Forelimb muscle (tissue), 1 donor: ENCODE measurements at regions not wholly inside any gene's neighbourhood (a gene's known extent, or its start where the extent isn't known, plus 50 kb on each side); places are given as distances from the start of the nearest gene placed in this dataset.
A peak's percentile ranks its signal among the peaks of the same experiment; 100 is the strongest.
"Not testable (repeated sequence)": the region's sequence is repeated elsewhere in the genome, so short reads cannot be mapped to it uniquely, and the experiment has no call there.

Experiments used
- DNase-seq: peaks from one replicate; pipeline ENCODE4 v3.0.0-alpha.2; 2013; ENCODE audit warnings: low read depth

DNA sequence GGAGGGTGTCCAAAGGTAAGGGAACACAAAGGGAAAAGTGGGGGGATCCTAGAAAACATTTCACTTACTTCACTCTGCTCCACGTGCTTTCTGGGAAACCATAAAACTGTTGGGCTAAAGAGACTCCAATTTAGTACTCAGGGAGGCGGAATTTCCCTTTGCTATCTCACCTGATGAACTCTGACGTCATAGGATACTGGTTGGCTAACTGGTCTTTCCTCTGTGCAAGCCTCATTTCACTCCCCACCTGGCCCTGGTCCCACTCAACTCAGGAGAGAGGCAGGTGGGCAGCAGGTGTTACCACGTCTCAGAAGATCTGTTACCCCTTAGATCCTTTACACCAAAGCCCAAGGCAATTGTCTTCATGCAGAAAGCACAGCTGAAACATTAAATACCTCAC lies 51.8 kb upstream of the PMAIP1 start:
- DNase-seq = no peak

DNA sequence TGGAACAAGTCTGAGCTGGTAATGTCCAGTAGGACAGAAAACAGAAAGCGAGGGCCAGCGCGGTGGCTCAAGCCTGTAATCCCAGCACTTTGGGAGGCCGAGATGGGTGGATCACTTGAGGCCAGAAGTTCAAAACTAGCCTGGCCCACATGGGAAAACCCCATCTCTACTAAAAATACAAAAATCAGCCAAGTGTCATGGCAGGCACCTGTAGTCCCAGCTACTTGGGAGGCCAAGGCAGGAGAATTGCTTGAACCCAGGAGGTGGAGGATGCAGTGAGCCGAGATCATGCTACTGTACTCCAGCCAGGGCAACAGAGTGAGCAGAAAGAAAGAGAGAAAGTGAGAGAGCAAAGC lies 52.3 kb upstream of the PMAIP1 start:
- not testable (repeated sequence) for DNase-seq

DNA sequence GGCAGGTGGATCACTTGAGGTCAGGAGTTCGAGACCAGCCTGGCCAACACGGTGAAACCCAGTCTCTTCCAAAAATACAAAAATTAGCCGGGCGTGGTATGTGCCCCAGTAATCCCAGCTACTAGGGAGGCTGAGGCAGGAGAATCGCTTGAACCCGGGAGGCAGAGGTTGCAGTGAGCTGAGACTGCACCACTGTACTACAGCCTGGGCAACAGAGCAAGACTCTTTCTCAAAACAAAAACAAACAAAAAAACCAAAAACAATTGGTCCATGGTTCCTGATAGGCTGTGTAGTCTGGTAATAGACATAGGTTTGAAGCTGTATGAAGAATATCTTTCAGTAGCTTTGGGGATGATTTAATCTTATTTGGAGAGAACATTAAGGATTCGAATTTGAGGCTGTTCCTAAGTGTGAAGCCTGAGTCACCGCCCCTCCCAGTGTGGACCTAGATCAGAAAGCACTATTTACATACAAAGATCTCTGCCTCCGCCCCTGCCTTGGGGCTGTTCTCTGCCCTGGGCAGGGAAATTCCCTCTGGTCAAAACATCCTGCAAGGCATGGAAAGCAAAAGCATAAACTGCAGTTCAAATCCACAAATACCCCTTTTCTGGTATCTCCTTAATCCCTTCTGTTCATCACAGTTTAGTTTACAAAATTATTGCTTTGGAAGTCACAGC lies 52.8 kb upstream of the PMAIP1 start:
- DNase-seq = no peak

DNA sequence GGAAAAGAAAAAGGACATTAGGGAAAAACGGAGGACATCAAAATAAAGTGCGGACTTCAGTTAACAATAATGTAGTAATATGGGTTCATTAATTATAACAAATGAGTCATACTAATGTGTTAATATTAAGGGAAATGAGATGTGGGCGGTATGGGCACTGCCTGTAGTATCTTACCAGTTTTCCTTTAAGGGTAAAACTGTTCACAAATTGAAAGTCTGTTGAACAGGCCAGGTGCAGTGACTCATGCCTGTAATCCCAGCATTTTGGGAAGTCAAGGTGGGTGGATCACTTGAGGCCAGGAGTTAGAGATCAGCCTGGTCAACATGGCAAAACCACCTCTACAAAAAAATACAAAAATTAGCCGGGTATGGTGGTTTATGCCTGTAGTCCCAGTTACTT lies 56.8 kb upstream of the PMAIP1 start:
- no peak for DNase-seq

DNA sequence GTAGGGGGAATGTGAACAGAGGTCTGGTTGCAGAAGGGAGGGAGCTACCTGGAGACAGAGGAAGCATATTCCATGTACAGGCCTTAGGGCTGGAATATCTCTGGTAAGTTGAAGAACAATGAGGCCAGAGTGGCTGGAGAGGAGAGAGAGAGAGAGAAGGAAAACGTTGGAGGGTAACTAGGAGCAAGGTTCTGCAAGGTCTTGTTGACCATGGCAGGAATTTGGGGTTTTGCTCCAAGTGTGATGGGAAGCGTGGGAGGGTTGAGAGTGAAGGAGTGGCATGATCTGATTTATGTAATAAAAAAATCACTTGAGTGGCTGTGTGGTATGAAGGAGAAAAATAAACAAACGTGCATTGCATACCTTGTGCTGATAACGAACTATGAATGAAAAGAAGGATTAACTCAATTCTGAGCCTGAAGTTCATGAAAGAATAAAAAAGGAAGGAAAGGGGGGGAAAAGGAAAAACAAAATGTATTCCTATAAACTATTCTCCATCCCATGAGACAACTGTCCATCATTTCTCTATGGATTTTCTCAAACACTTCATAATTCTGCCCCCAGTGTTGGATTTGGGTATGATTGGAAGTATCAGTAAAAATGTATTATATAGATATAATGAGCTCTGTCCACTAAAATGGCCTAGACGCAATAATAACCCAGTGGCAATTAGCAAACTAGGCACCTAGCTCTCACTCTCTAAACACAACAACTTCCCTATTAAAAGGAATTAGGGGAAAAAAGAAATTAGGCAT lies 59.7 kb upstream of the PMAIP1 start:
- DNase-seq = no peak

DNA sequence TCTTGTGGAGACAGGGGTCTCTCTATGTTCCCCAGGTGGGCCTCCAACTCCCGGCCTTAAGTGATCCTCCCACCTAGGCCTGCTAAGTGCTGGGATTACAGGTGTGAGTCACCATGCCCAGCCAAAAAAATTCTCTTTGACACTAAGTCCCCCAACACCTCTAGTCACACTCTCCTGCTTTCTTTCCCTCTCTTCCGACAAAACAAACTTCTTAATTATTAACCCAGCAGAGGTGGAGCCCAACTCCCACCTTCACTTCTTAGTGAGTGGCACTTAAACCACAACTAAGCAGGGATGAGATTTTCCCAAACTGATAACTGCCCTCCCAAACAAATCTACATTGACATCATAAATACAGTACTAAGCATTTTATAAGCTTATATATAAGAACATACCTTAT lies 60.5 kb upstream of the PMAIP1 start:
- no peak for DNase-seq

DNA sequence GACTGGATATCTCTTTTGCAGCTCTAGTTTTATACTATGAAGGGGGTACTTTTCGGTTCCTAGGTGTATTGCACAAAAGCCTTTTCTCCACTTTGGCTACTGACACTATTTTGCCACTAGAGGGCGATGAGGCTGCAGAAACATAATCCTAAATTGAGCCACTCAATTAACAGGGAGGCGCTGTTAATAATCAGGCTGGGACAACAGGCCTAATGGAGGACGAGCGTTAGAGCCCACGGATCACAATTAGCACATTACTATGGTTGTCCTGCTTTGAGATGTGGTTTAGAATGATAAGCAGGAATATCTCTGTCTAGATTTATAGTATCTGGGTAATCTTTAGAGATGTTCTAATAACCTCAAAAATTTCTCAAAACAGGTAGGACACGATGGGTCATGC lies 62.2 kb upstream of the PMAIP1 start:
- no peak for DNase-seq

DNA sequence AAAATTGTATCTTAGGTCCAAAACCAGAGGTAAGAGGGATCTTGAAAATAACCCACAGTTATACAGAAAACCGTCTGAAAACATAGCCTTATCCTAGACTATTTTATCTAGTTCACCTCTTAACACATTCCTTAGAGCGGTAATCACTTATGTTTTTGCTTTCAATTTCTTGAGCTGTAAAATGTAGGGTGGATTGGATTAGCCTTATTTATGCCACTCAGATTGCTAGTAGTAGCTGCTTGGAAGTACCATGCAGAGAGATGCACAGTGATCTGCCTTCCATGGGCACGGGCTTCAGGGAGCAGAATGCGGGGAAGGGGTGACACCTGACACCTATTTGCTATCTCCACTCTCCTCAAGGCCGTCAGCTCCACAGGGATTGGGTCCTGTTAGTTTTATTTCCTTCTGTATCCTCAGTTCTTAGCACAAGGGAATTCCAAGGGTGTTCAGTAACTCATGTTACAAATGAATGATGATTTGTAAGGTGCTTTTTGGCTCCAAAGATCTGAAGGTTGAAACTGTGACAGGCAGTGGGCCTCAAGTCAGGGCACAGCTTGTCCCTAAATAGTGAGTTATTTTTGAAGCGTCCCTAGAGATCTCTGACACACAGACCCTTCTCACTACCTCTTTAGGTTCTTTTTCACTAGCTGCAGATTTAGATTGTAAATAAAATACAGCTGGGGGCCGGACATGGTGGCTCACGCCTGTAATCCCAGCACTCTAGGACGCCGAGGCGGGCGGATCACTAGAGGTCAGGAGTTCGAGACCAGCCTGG lies 64.0 kb upstream of the PMAIP1 start:
- no peak for DNase-seq

DNA sequence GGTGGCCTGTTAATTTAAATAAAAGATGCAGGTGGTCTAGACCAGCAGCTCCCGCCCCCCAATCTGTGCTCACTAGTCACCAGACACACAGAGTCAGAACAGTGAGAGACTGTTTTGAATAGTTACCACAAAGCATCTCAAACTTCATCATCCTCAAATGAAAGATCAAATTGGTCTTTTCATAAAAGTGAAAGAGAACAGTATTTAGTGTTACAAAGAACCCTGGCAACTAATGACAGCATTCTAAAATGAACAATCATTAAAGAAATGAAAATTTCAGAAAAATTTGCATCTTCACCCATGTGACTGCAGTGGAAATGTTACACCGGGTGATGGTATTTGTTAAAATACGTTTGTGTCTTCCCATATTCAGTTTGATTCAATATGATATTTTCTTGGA lies 65.5 kb upstream of the PMAIP1 start:
- no peak for DNase-seq

DNA sequence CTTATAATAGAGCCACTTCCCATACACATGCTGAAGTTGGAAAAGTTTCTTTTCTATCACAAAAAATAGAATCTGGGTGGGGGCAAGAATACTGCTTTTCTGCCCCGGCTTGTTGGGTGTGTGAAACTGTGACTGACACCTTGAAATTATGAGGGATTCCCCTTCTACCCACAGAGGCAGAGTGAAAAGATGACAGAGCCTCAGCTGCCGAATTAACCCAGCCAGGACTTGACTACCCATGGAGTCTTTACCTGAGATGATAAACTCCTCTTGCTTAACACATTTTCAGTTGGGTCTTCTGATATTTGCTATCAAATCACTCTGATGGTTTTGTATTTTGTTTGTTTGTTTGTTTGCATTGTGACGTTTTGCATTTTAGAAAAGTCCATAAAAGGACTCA lies 66.0 kb upstream of the PMAIP1 start:
- no peak for DNase-seq

DNA sequence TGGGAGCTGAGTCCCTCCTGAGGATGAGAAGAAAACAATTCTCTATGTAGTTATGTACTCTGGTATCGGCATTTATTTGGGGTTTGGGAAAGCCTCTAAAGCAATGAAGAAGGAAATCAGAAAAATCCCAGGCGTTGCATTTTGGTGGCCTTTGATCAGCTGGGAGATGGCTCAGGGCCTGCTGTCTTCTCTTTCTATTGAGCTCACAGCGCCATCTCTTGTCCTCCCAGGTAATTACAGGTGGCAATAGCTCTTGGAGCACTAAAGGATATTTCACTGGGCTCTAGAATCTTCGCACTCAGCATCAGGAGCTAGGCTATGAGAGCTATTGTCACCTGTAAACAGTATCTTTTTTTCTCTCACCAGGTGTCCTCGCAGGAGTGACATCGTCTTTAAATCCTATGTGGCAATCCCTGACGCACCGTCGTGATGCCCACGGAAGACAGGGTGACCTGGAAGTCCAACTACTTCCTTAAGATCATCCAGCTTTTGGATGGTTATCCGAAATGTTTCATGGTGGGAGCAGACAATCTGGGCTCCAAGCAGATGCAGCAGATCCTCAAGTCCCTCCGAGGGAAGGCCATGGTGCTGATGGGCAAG lies 76.1 kb upstream of the PMAIP1 start:
- peak; percentile 60 for DNase-seq

DNA sequence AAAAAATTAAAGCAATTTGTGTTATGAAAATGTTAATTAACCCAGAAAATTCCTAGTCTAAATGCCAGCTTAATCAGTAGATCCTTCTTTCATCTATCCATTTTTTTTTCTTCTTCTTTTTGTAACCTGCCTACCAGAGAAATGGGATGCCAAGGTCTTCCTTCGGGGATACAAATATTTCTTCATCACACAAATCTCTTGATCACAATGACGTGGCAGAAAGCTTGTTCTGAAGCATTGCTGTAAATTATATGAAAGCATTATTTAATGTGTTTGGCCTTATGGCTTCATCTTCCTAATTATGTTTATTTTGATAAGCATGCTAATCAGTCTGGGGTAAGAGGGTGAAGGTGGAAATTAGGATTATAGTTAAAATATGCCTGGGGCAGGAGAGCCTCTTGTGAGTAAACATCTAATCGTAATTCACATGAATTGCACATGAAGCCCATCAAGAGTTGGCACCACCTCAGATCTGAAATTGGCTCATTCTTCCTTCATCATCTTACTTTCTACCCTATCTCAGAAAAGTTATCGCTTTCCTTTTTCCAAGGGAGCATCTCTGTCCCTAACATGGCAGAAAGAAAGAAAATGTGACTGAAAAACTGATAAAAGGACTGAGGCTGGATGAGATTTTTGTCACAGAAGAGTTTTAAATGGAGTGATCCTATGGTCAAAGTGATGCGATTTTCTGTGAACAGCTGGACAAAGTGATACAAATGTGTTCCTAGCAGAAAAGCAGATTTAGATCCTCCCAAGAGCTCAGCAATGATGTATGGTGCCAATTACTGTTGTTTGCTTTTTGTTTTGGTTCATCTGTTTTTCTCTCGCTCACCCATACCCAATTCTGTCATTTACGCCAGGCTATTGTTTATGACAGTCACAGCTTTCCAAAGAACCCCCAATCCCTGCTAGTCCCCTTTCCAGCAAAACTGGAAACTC lies 76.9 kb upstream of the PMAIP1 start:
- DNase-seq = no peak

DNA sequence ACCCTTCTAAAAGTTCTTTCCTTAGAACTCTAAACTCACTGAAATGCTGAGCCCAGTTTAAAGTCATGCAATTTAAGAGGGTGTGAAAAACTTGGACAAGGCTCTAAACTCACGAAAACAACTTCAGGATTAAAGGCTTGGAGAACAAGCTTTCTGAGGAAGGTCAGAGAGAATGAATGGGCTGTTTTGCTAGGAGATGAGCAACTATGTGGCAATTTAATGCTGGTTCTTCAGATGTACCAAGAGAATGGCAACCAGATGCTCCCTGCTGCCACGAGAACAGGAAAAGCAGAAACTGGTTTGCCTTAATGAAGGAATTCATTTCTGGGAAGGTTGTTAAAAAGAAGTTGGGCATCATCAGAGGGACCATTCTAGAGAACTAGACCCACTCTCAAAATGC lies 77.8 kb upstream of the PMAIP1 start:
- DNase-seq = no peak

DNA sequence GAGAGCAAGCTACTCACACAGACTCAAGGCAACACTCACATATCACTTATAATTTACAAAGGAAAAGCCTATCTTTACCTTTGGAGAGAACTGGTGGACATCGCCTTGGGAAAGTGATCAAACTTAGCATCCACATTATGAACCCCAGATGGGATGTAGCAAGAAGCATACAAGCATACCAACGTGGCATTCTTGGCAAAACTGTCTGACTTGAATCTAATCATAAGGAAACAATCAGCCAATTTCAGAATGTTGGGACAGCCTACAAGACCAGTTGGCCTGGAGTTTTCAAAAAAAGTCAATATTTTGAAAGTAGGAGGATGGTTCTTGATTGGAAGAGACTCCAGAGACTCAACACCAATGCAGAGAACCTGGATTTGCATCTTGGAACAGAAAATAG lies 79.1 kb upstream of the PMAIP1 start:
- no peak for DNase-seq

DNA sequence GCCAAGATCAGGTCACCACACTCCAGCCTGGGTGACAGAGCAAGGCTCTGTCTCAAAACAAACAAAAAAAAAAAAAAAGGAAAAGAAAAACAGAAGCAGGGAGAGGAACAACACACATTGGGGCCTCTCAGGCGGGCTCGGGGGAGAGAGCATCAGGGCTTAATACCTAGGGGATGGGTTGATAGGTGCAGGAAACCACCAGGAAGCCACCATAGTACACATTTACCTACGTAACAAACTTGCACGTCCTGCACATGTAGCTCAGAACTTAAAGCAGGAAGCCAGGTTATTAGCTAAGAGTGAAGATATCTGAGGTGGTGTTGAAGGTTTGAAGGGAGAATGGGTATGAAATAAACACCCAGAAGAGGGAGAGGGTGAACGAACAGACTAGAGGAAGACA lies 81.0 kb upstream of the PMAIP1 start:
- no peak for DNase-seq

DNA sequence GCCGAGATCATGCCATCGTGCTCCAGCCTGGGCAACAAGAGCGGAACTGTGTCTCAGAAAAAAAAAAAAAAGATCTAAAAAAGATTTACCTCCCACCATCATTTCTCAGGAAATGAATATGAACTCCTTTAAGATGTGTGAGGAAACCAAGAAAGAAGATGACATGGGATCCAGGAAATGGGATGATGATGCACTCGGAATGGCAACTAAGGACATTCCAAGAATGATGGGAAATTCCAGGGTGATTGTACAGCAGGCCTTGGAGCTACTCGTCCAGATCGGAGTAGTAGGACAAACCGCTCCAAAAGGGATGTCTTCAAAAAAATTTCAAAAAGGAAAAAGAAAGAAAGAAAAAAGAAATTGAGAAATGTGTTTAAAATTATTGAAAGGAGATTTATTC lies 84.9 kb upstream of the PMAIP1 start:
- DNase-seq = no peak

DNA sequence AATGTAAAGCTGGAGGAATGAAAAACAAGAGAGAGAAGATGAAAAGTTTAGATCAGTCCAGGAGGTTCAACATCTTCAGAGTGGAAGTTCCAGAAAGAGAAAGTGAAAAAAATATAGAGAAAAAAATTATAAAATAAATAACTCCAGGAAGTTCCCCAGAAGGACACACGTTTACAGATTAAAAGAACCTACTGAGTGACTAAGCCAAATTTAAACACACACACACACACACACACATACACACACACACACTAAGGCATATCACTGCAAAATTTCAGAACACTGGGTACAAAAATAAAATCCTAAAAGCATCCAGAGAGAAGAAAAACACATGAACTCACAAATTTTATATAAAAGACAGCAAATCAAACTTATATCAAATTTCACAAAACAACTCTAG lies 85.9 kb upstream of the PMAIP1 start:
- no peak for DNase-seq

DNA sequence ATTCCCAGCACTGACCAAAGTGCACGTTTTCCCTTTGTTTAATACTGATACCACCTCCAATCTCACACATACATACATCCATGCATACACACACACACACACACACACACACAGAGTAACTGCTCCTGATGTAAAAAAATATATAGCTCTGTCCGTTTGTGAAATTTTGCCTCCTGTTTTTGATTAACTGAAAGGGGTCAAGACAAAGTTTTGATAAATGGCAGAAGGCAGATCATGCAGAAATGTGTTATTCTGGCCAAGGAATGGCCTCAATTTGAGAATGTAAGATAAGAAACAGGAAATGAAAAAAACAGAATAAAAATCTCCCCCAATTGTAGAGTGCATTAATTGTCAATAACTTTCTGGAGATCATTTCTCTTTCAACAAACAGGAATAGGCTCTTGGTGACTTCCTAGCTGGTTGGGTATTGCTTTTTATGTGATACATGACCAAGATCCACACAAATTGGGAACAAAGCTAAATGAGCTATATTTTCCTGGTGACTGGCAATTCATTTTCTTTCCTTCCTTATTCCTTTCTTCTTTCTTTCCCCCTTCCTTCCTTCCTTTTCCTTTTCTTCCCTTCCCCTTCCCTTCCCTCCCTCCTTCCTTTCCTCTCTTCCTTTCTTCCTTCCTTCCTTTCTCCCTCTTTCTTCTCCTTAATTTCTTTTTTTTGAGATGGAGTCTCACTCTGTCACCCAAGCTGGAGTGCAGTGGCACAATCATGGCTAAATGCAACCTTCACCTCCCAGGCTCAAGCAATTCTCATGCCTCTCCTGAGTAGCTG lies 88.9 kb upstream of the PMAIP1 start:
- DNase-seq = no peak

DNA sequence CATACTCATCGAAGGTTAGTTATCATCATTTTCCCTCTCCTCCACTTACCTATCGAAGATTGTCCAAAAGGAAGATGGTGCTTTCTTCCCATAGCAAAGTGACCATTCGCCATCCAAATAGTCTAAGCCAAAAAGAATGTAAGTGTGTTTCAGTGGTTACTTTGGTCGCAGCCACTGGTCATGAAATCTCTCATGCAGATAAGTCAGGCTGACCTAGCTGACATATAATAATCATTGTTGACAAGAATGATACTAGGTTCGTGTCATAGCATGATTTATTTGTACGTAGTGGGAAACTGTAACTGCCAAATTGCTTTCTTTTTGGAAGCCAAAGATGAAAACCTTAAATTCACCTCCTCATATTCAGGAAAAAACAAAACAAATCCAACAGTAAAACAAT lies 89.6 kb upstream of the PMAIP1 start:
- DNase-seq = no peak

DNA sequence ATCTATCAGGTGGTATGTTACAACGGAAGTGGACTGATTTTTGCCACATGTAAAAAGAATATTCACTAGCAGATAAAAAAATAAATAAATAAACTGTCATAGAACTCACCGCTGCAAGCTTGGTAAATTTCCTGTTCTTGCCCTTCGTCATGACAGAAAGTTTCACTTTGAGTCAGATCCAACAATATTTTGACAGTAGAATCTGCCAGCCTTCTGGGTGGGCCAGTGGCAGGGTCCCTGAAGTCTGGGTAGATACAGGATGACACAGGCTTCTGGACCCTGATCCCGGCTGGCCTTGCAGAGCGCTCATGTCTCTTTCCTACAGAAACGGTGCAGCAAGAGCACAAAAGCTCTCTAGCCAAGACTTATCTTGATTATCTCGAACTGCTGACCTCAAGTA lies 97.8 kb upstream of the PMAIP1 start:
- DNase-seq = no peak

DNA sequence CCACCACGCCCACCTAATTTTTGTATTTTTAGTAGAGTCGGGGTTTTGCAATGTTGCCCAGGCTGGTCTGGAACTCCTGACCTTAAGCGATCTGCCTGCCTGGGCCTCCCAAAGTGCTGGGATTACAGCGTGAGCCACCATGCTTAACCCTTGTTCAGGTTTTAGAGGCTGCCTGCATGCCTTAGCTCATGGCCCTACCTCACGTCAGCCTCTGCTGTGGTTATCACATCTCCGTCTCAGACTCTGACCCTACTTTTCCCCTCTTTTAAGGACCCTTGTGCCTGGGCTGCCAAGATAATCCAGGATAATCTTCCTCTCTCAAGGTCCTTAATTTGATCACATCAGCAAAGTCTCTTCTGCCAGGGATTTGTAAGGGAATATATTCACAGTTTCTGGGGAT lies 98.2 kb upstream of the PMAIP1 start:
- DNase-seq = no peak
